ENCODE measurements at regions not wholly inside any gene's neighbourhood (a gene's known extent, or its start where the extent isn't known, plus 50 kb on each side); places are given as distances from the start of the nearest gene placed in this dataset.

GRCh38 chr5:74951865-74952264, 85.7 kb upstream of the FAM169A start:
- Histone ChIP-seq H3K4me3 (replicated peaks in 1 of 3; ENCODE audit: low read depth in 2 of 3, low read length in 3 of 3) (no peak overlapping the region), H3K36me3 (replicated peaks in 1 of 2; ENCODE audit: control insufficient read depth in 1 of 2, insufficient read depth in 2 of 2, low read length in 2 of 2) (no peaks in the 10 kb centered on the region), H3K79me2 (ENCODE audit: insufficient read depth, low read length) (no peaks in the 10 kb centered on the region), H3K27ac (ENCODE audit: low read depth in 1 of 2, low read length in 2 of 2) (no peak overlapping the region), H3K9ac (ENCODE audit: insufficient read depth, low read length, poor library complexity, severe bottlenecking) (no peak overlapping the region), H3K27me3 (ENCODE audit: control insufficient read depth in 2 of 2, insufficient read depth in 2 of 2, low read length in 2 of 2) (no peaks in the 10 kb centered on the region), H3K9me3 (replicated peaks in 1 of 2; ENCODE audit: control insufficient read depth in 1 of 2, insufficient read depth in 1 of 2, low read length in 2 of 2) (no peaks in the 10 kb centered on the region), H4K20me1 (ENCODE audit: insufficient read depth, low read length) (no peaks in the 10 kb centered on the region), H3K4me1 (ENCODE audit: control insufficient read depth in 1 of 2, insufficient read depth in 2 of 2, low read length in 2 of 2) (no peaks in the 10 kb centered on the region), H2AFZ (ENCODE audit: insufficient read depth, low read depth, low read length, poor library complexity, severe bottlenecking) (no peak overlapping the region), H3K4me2 (replicated peaks; ENCODE audit: extremely low read depth, low read length, poor library complexity, severe bottlenecking) (no peak overlapping the region)
- intact Hi-C loops (cut with micrococcal nuclease): no loop called here
- TF ChIP-seq CTCF (IDR thresholded peaks at IDR 0.05): no peak
- Mint-ChIP-seq H3K4me1 (no peaks in the 10 kb centered on the region), H3K36me3 (no peaks in the 10 kb centered on the region), H3K27me3 (ENCODE audit: low read depth in 3 of 3) (peaks cover 6 to 12% (median 10%) of the 10 kb centered on the region in 3 donors), H3K9me3 (peaks cover 0 to 5% (median 2%) of the 10 kb centered on the region in 7 donors), H3K27ac (no peak overlapping the region), H3K4me3 (no peak overlapping the region)
- no peak for DNase-seq

DNA sequence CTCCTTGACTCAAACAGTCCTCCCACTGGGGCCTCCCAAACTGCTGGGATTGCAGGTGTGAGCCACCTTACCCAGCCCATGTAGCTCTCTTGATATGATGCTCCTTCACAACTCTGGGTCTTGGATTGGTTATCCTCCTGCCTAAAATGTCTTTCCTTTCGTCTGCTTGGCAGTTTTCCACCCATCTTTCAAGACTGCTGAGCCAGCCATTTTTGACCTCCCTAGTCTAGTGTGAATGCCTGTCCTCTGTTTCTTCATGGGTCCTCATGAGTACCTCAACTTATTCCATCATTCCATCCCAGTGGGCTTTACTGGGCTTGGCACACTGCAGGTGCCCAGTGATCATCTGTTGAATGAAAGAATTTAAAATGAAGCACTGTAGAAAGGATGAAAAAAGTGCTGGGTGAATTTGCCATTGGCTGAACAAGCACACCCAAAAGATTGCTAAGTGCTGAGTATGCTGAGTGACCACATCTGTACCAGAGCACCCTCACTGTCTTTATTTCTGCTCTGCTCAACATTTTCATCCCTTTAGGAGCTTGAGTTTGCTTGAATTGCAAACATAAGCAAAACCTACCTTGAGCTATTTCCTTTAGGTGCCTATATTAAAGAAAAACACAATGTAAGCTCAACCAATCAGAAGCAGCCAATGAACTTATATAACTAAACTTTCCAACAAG, 84.8 kb upstream of the FAM169A start:
- H3K4me3 ChIP-seq (replicated peaks in 1 of 3; ENCODE audit: low read depth in 2 of 3, low read length in 3 of 3): no peak overlapping the region
- Mint-ChIP-seq H3K27me3 (ENCODE audit: low read depth in 3 of 3) (peaks cover 6 to 12% (median 10%) of the 10 kb centered on the region in 3 donors), H3K4me3 (no peak overlapping the region), H3K9me3 (peaks cover 0 to 3% (median under 1%) of the 10 kb centered on the region in 7 donors), H3K4me1 (no peaks in the 10 kb centered on the region), H3K27ac (no peak overlapping the region), H3K36me3 (no peaks in the 10 kb centered on the region)
- H4K20me1 ChIP-seq (ENCODE audit: insufficient read depth, low read length): no peaks in the 10 kb centered on the region
- H2AFZ ChIP-seq (ENCODE audit: insufficient read depth, low read depth, low read length, poor library complexity, severe bottlenecking): no peak overlapping the region
- DNase-seq: no peak
- H3K27me3 ChIP-seq (ENCODE audit: control insufficient read depth in 2 of 2, insufficient read depth in 2 of 2, low read length in 2 of 2): no peaks in the 10 kb centered on the region
- no peaks in the 10 kb centered on the region for H3K79me2 ChIP-seq (ENCODE audit: insufficient read depth, low read length)
- 80% methylated on average over 1 of the region's 1 CpG for WGBS (ENCODE audit: insufficient coverage)
- no peak overlapping the region for H3K9ac ChIP-seq (ENCODE audit: insufficient read depth, low read length, poor library complexity, severe bottlenecking)
- no peaks in the 10 kb centered on the region for H3K4me1 ChIP-seq (ENCODE audit: control insufficient read depth in 1 of 2, insufficient read depth in 2 of 2, low read length in 2 of 2)
- no peaks in the 10 kb centered on the region for H3K9me3 ChIP-seq (replicated peaks in 1 of 2; ENCODE audit: control insufficient read depth in 1 of 2, insufficient read depth in 1 of 2, low read length in 2 of 2)
- no peak overlapping the region for H3K4me2 ChIP-seq (replicated peaks; ENCODE audit: extremely low read depth, low read length, poor library complexity, severe bottlenecking)
- H3K36me3 ChIP-seq (replicated peaks in 1 of 2; ENCODE audit: control insufficient read depth in 1 of 2, insufficient read depth in 2 of 2, low read length in 2 of 2): no peaks in the 10 kb centered on the region
- H3K27ac ChIP-seq (ENCODE audit: low read depth in 1 of 2, low read length in 2 of 2): no peak overlapping the region
- intact Hi-C loops (cut with micrococcal nuclease): no loop called here
- TF ChIP-seq CTCF (IDR thresholded peaks at IDR 0.05): no peak
